PFSK-1 (cell line): ENCODE measurements at regions not wholly inside any gene's neighbourhood (a gene's known extent, or its start where the extent isn't known, plus 50 kb on each side); places are given as distances from the start of the nearest gene placed in this dataset.

Source experiments
- POLR2AphosphoS5 ChIP-seq: IDR thresholded peaks from 2 replicates; pipeline ENCODE4 v1.6.1; 2012; ENCODE audit warnings: low read depth, mild to moderate bottlenecking, control low read depth, low read length, moderate library complexity
- REST ChIP-seq, 2 experiments: IDR thresholded peaks; 2 replicates each; pipeline versions ENCODE4 v1.6.1 to v1.8.0; 2011 to 2012; ENCODE audit warnings: low read depth in 2 of 2, low read length in 2 of 2, control low read depth in 1 of 2, inconsistent platforms in 1 of 2, mild to moderate bottlenecking in 1 of 2, moderate library complexity in 1 of 2; ENCODE audit not compliant: insufficient read depth in 1 of 2
- TAF1 ChIP-seq: IDR thresholded peaks from 2 replicates; pipeline ENCODE4 v1.6.1; 2012; ENCODE audit warnings: low read length, control low read depth, borderline replicate concordance; ENCODE audit not compliant: insufficient read depth

GRCh38 chr15:29589975-29590374 is 232.3 kb downstream of the TJP1 start:
- no peak for TF ChIP-seq POLR2AphosphoS5
- no peak for TF ChIP-seq TAF1
- TF ChIP-seq REST (IDR thresholded peaks at IDR 0.05; ENCODE audit: insufficient read depth in 1 of 2, low read depth in 2 of 2, low read length in 2 of 2), result no peak
